ENCODE measurements at regions not wholly inside any gene's neighbourhood (a gene's known extent, or its start where the extent isn't known, plus 50 kb on each side); places are given as distances from the start of the nearest gene placed in this dataset.

- TF ChIP-seq CTCF (conservative IDR thresholded peaks at IDR 0.05 in 1 of 2, IDR thresholded peaks at IDR 0.05 in 1 of 2; ENCODE audit: extremely low read depth in 1 of 2, insufficient read depth in 1 of 2, low read depth in 1 of 2, low read length in 2 of 2) (no peak), EZH2 (IDR thresholded peaks at IDR 0.05; ENCODE audit: borderline replicate concordance, low read length) (no peak)
These were observed 181.1 kb downstream of the FCRL5 start for GRCh38 chr1:157371221-157371620.
